ENCODE measurements at regions not wholly inside any gene's neighbourhood (a gene's known extent, or its start where the extent isn't known, plus 50 kb on each side); places are given as distances from the start of the nearest gene placed in this dataset.

- no peak for TF ChIP-seq CTCF (IDR thresholded peaks at IDR 0.05)
Observed at GRCh38 chr4:175971388-175972179, 94.1 kb upstream of the WDR17 start.

- no peak for TF ChIP-seq CTCF (IDR thresholded peaks at IDR 0.05)
Observed at GRCh38 chr4:175973027-175973923, 92.4 kb upstream of the WDR17 start.

- no peak for TF ChIP-seq CTCF (IDR thresholded peaks at IDR 0.05)
Observed at GRCh38 chr4:175983636-175984035, 82.0 kb upstream of the WDR17 start.

GRCh38 chr4:175986668-175987067, 79.0 kb upstream of the WDR17 start:
- no peak for TF ChIP-seq CTCF (IDR thresholded peaks at IDR 0.05)

GRCh38 chr4:175988511-175988910, 77.1 kb upstream of the WDR17 start:
- no peak for TF ChIP-seq CTCF (IDR thresholded peaks at IDR 0.05)

- TF ChIP-seq CTCF (IDR thresholded peaks at IDR 0.05), result no peak
Observed at GRCh38 chr4:175996206-175996605, 69.4 kb upstream of the WDR17 start.

GRCh38 chr4:175997291-175997690, 68.3 kb upstream of the WDR17 start:
- TF ChIP-seq CTCF (IDR thresholded peaks at IDR 0.05), result no peak

All from LNCAP (cell line).